Ishikawa (cell line): ENCODE measurements at regions not wholly inside any gene's neighbourhood (a gene's known extent, or its start where the extent isn't known, plus 50 kb on each side); places are given as distances from the start of the nearest gene placed in this dataset.
A peak's percentile ranks its signal among the peaks of the same experiment; 100 is the strongest.

Experiments
- CEBPB ChIP-seq: IDR thresholded peaks from 2 replicates; pipeline ENCODE4 v1.6.1; 2012
- CREB1 ChIP-seq: IDR thresholded peaks from 2 replicates; pipeline ENCODE4 v1.6.1; 2012; ENCODE audit warnings: low read depth
- EGR1 ChIP-seq: IDR thresholded peaks from 2 replicates; pipeline ENCODE4 v1.6.1; 2012
- EP300 ChIP-seq: IDR thresholded peaks from 2 replicates; pipeline ENCODE4 v1.6.1; 2012; ENCODE audit warnings: borderline replicate concordance
- FOXM1 ChIP-seq: IDR thresholded peaks from 2 replicates; pipeline ENCODE4 v1.6.1; 2012; ENCODE audit warnings: low read depth, borderline replicate concordance
- NFIC ChIP-seq: IDR thresholded peaks from 2 replicates; pipeline ENCODE4 v1.6.1; 2012
- RAD21 ChIP-seq: IDR thresholded peaks from 2 replicates; pipeline ENCODE4 v1.6.1; 2012; ENCODE audit warnings: low read depth
- TAF1 ChIP-seq: IDR thresholded peaks from 2 replicates; pipeline ENCODE4 v1.6.1; 2012; ENCODE audit warnings: low read depth, mild to moderate bottlenecking
- TCF12 ChIP-seq: IDR thresholded peaks from 2 replicates; pipeline ENCODE4 v1.6.1; 2012; ENCODE audit warnings: low read depth
- TEAD4 ChIP-seq: IDR thresholded peaks from 2 replicates; pipeline ENCODE4 v1.6.1; 2012
- USF1 ChIP-seq: IDR thresholded peaks from 2 replicates; pipeline ENCODE4 v1.6.1; 2012
- YY1 ChIP-seq: IDR thresholded peaks from 2 replicates; pipeline ENCODE4 v1.6.1; 2012; ENCODE audit warnings: low read depth
- ZBTB7A ChIP-seq: IDR thresholded peaks from 2 replicates; pipeline ENCODE4 v1.6.1; 2012; ENCODE audit warnings: low read depth
- TF ChIP-seq, protein P1 (sequence below): IDR thresholded peaks from 2 replicates; pipeline ENCODE4 v1.6.1; 2012; ENCODE audit warnings: low read depth, mild to moderate bottlenecking
- TF ChIP-seq, protein P2 (sequence below): IDR thresholded peaks from 2 replicates; pipeline ENCODE4 v1.6.1; 2012

DNA sequence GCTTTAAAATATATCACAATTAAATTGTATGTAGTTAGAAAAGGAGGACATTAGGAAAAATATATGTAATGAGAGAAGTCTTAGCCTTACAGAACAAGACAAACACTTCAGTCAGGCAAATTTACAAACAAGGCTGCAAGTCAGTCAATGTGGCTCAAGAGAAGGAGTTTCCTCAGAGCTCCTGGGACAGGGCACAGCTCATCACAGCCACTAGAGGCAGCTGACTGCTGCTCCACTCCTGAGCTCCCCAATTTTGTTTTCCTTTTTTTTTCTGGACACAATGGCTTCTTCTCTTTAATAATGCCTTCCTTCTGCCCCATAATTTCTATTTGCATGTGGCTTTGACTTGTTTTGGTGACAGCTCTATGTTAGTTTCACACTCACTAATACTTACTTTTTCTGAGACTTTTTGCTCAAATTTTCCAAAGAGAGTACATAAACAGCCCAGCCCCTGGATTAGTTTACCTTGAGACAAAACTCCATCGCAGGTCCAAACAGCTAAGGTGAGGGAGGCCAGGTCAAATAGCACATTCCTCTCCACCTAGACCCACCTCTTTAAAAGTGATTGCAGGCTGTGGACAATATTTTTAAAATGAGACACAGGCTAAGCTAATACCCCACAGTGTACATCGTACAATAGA lies 850.4 kb upstream of the FRG1 start:
- TF ChIP-seq RAD21 (0 out of 2 replicates have a peak, but pooled peaks have one; percentile 8), FOXM1 (no peak)

DNA sequence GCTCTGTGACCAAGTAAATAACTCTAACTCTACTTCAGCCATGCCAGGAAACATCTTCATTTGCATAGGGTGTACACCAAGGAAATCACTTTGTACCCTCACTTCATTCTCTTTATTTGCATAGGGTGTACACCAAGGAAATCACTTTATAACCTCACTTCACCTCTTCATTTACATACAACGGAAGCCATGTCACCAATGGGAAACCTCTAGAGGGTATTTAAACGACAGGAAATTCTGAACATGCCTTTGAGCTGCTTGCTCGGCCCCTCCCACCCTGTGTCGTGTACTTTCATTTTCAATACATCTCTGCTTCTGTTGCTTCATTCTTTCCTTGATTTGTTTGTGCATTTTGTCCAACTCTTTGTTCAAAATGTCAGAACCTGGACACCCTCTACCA lies 848.1 kb upstream of the FRG1 start:
- no peak for TF ChIP-seq CEBPB
- no peak for TF ChIP-seq FOXM1
- TF ChIP-seq TCF12, result no peak
- TF ChIP-seq ZBTB7A, result no peak
- TF ChIP-seq TEAD4, result no peak

DNA sequence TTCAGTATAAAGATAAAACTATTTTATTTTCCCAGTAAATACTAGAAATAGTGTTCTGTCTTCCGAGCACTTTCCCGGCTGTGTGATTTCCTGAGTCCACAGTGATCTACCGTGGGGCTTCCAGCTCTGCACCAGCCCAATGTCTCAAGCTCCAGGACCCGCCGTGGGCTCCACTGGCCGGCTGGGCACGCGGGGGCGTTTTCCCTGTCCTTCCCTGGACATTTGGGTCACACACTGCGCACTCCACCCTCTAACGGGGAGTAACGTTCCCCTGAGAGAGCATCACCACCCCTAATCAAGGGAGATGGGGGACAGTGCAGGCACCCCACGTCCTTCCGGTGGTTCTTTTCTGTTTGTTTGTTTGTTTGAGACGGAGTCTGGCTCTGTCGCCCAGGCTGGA lies 844.6 kb upstream of the FRG1 start:
- TF ChIP-seq FOXM1 (no peak), RAD21 (no peak), ZBTB7A (no peak), TAF1 (no peak), YY1 (no peak), CREB1 (no peak), USF1 (no peak), TCF12 (no peak)
- TF ChIP-seq, protein P1, sequence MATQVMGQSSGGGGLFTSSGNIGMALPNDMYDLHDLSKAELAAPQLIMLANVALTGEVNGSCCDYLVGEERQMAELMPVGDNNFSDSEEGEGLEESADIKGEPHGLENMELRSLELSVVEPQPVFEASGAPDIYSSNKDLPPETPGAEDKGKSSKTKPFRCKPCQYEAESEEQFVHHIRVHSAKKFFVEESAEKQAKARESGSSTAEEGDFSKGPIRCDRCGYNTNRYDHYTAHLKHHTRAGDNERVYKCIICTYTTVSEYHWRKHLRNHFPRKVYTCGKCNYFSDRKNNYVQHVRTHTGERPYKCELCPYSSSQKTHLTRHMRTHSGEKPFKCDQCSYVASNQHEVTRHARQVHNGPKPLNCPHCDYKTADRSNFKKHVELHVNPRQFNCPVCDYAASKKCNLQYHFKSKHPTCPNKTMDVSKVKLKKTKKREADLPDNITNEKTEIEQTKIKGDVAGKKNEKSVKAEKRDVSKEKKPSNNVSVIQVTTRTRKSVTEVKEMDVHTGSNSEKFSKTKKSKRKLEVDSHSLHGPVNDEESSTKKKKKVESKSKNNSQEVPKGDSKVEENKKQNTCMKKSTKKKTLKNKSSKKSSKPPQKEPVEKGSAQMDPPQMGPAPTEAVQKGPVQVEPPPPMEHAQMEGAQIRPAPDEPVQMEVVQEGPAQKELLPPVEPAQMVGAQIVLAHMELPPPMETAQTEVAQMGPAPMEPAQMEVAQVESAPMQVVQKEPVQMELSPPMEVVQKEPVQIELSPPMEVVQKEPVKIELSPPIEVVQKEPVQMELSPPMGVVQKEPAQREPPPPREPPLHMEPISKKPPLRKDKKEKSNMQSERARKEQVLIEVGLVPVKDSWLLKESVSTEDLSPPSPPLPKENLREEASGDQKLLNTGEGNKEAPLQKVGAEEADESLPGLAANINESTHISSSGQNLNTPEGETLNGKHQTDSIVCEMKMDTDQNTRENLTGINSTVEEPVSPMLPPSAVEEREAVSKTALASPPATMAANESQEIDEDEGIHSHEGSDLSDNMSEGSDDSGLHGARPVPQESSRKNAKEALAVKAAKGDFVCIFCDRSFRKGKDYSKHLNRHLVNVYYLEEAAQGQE, result no peak
- TF ChIP-seq, protein P2, sequence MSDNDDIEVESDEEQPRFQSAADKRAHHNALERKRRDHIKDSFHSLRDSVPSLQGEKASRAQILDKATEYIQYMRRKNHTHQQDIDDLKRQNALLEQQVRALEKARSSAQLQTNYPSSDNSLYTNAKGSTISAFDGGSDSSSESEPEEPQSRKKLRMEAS, result no peak

DNA sequence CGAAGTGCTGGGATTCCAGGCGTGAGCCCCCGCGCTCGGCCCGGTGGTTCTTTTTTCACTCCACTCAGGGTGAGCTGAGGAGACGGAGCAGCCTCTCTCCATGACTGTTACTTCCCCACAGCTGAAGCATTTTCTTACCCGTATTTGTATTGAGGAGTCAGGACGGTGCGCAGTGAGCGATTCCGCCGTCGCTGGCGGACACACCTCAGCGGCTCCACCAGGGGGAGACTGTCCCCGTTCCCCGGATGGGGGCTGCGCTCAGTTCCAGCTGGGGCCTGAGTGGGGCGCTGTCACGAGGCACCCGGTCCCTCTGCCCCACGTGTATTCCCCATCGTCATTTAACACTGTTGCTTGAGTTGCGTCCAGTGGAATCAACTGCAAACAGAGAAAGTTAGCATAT lies 844.0 kb upstream of the FRG1 start:
- TF ChIP-seq CREB1 (no peak), ZBTB7A (no peak), TCF12 (no peak), USF1 (no peak), TAF1 (no peak), YY1 (no peak), EP300 (no peak), TEAD4 (no peak)
- TF ChIP-seq, protein P2, result no peak

DNA sequence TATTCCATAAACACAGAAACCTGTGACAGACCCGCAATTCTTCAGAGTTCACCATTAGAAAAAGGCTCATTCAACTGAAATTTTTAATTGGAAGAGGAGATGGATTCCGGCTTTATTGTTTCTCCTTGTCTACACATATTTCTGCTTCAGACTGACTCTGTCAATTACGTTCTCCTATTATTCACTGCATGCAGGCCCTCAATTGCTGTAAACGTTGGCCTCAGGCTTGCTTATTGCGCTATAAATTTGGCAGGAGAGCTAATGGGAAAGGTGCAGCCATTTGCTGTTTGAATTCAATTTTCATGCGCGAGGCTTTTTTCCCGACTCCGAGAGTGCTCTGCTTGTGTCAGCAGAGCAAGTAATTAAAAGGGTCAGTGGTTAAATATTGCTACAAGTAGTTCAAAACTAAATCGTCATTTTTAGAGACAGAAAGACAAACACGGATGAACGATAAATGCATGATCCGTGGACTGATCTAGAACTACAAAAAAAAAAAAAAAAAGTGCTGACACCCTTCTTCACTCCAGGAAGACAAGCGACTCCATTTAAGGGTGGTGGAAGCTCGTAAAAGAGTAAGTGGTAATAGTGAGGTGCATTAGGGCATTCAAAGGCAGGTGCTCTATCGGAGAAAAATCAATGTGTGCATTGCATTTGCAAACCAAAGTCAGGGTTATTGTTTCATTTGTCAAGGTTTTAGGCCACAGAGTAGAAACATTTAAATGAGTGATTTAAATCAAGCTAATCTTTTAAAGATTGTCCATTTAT lies 841.6 kb upstream of the FRG1 start:
- TF ChIP-seq, protein P1, result no peak
- no peak for TF ChIP-seq CEBPB
- TF ChIP-seq TCF12, result no peak
- no peak for TF ChIP-seq FOXM1
- no peak for TF ChIP-seq TAF1
- TF ChIP-seq USF1, result no peak
- TF ChIP-seq, protein P2, result no peak
- TF ChIP-seq EP300, result no peak
- no peak for TF ChIP-seq EGR1
- TF ChIP-seq TEAD4, result no peak
- TF ChIP-seq RAD21, result no peak
- TF ChIP-seq YY1, result no peak
- no peak for TF ChIP-seq ZBTB7A
- TF ChIP-seq NFIC, result no peak
- no peak for TF ChIP-seq CREB1

- TF ChIP-seq, protein P1, result no peak
- no peak for TF ChIP-seq FOXM1
- no peak for TF ChIP-seq CEBPB
- TF ChIP-seq TAF1, result no peak
- TF ChIP-seq USF1, result no peak
- TF ChIP-seq TEAD4, result no peak
- TF ChIP-seq, protein P2, result no peak
- no peak for TF ChIP-seq EGR1
- no peak for TF ChIP-seq CREB1
- no peak for TF ChIP-seq TCF12
- TF ChIP-seq YY1, result no peak
- TF ChIP-seq ZBTB7A, result no peak
- no peak for TF ChIP-seq RAD21
- no peak for TF ChIP-seq EP300
- TF ChIP-seq NFIC, result no peak
These were observed 827.2 kb upstream of the FRG1 start for GRCh38 chr4:189113389-189113888.
